ENCODE measurements at regions not wholly inside any gene's neighbourhood (a gene's known extent, or its start where the extent isn't known, plus 50 kb on each side); places are given as distances from the start of the nearest gene placed in this dataset.

DNA sequence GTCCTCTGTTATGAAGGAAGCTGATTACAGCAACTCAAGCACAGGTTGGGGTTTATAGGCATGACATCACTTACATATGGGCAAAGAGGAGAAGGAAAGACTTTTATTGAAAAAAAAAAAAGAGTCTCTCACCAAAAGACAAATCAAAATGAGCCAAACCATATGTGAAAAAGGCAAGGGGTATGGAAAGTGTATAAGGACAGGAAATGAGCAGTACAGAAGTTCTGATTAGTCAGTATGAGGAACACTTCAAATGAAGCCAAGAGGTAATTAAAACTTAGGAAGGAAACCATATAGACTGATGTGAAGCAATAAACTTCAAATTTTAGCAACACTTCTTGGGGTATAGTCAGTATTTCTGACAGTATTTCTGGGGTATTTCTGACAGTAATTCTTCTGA lies 1372.6 kb downstream of the CDH11 start:
- H3K79me1 ChIP-seq (ENCODE audit: low read depth, low read length), result no peaks in the 10 kb centered on the region

DNA sequence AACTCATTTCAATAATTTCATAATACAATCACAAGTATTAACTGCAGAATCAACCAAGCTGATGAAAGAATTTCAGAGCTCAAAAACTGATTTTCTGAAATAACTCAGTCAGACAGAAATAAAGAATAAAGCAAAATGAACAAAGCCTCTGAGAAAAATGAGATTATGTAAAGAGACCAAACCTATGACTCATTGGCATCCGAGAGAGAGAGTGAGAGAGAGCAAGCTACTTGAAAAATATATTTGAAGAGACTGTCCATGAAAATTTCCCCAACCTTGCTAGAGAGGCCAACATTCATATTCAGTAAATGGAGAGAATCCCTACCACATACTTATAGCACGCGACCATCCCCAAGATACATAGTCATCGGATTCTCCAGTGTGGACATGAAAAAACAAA lies 1376.4 kb downstream of the CDH11 start:
- no peak overlapping the region for H3K4me2 ChIP-seq (ENCODE audit: insufficient read depth, low read length, poor library complexity, severe bottlenecking)
- H3K36me3 ChIP-seq (replicated peaks in 1 of 2; ENCODE audit: control insufficient read depth in 2 of 2, insufficient read depth in 2 of 2, low read length in 2 of 2), result no peaks in the 10 kb centered on the region
- no peak overlapping the region for H3K9ac ChIP-seq (ENCODE audit: low read depth, low read length, poor library complexity)
- H2BK12ac ChIP-seq (ENCODE audit: low read length), result no peak overlapping the region
- H3K4ac ChIP-seq (ENCODE audit: low read length), result no peak overlapping the region
- no peak overlapping the region for H4K91ac ChIP-seq (ENCODE audit: low read depth, low read length, poor library complexity)
- no peak overlapping the region for H2AFZ ChIP-seq (ENCODE audit: low read length)
- no peak overlapping the region for H3K27ac ChIP-seq (replicated peaks; ENCODE audit: low read length)
- H3K14ac ChIP-seq (ENCODE audit: low read length), result no peak overlapping the region
- H3K4me3 ChIP-seq (ENCODE audit: low read length in 2 of 2), result no peak overlapping the region
- H2BK5ac ChIP-seq (ENCODE audit: low read length), result no peak overlapping the region
- H2BK15ac ChIP-seq (ENCODE audit: low read length), result no peak overlapping the region
- H3K23ac ChIP-seq (ENCODE audit: low read depth, low read length, poor library complexity), result no peak overlapping the region
- H3K79me1 ChIP-seq (ENCODE audit: low read depth, low read length), result no peaks in the 10 kb centered on the region
- no CpG with 5 or more reads among the region's 4 CpGs for WGBS, 2 donors (ENCODE audit: extremely low coverage in 2 of 2, insufficient read length in 2 of 2, insufficient replicate concordance in 1 of 2)
- no peak overlapping the region for H2BK120ac ChIP-seq (ENCODE audit: low read depth, low read length)
- H4K8ac ChIP-seq (ENCODE audit: low read depth, low read length), result no peak overlapping the region
- H2AK5ac ChIP-seq (ENCODE audit: low read depth, low read length), result no peak overlapping the region
- no peak overlapping the region for H3K18ac ChIP-seq (ENCODE audit: low read length)
- no peaks in the 10 kb centered on the region for H3K27me3 ChIP-seq (ENCODE audit: control insufficient read depth in 3 of 3, insufficient read depth in 3 of 3, low read depth in 1 of 3, low read length in 3 of 3)
- H3K4me1 ChIP-seq (ENCODE audit: control insufficient read depth in 2 of 2, insufficient read depth in 1 of 2, low read depth in 1 of 2, low read length in 2 of 2), result no peaks in the 10 kb centered on the region
- H3K9me3 ChIP-seq (replicated peaks in 1 of 2; ENCODE audit: control insufficient read depth in 2 of 2, insufficient read depth in 1 of 2, low read depth in 1 of 2, low read length in 2 of 2), result no peaks in the 10 kb centered on the region
- no peak for DNase-seq (ENCODE audit: low spot score)

More for the DNA sequence above, 1372.6 kb downstream of the CDH11 start:
- no peaks in the 10 kb centered on the region for H3K36me3 ChIP-seq (replicated peaks in 1 of 2; ENCODE audit: control insufficient read depth in 2 of 2, insufficient read depth in 2 of 2, low read length in 2 of 2)
- no peak overlapping the region for H2BK5ac ChIP-seq (ENCODE audit: low read length)
- no peaks in the 10 kb centered on the region for H3K9me3 ChIP-seq (replicated peaks in 1 of 2; ENCODE audit: control insufficient read depth in 2 of 2, insufficient read depth in 1 of 2, low read depth in 1 of 2, low read length in 2 of 2)
- no peak overlapping the region for H4K8ac ChIP-seq (ENCODE audit: low read depth, low read length)
- no peaks in the 10 kb centered on the region for H3K4me1 ChIP-seq (ENCODE audit: control insufficient read depth in 2 of 2, insufficient read depth in 1 of 2, low read depth in 1 of 2, low read length in 2 of 2)
- H2AFZ ChIP-seq (ENCODE audit: low read length), result no peak overlapping the region
- H2BK120ac ChIP-seq (ENCODE audit: low read depth, low read length), result no peak overlapping the region
- H2BK15ac ChIP-seq (ENCODE audit: low read length), result no peak overlapping the region
- no peak overlapping the region for H3K9ac ChIP-seq (ENCODE audit: low read depth, low read length, poor library complexity)
- no peaks in the 10 kb centered on the region for H3K27me3 ChIP-seq (ENCODE audit: control insufficient read depth in 3 of 3, insufficient read depth in 3 of 3, low read depth in 1 of 3, low read length in 3 of 3)
- H3K14ac ChIP-seq (ENCODE audit: low read length), result no peak overlapping the region
- no peak overlapping the region for H3K18ac ChIP-seq (ENCODE audit: low read length)
- H3K4me2 ChIP-seq (ENCODE audit: insufficient read depth, low read length, poor library complexity, severe bottlenecking), result no peak overlapping the region
- no peak overlapping the region for H3K4ac ChIP-seq (ENCODE audit: low read length)
- no peak overlapping the region for H2BK12ac ChIP-seq (ENCODE audit: low read length)
- DNase-seq (ENCODE audit: low spot score), result no peak
- H2AK5ac ChIP-seq (ENCODE audit: low read depth, low read length), result no peak overlapping the region
- H3K23ac ChIP-seq (ENCODE audit: low read depth, low read length, poor library complexity), result no peak overlapping the region
- H4K91ac ChIP-seq (ENCODE audit: low read depth, low read length, poor library complexity), result no peak overlapping the region
- H3K4me3 ChIP-seq (ENCODE audit: low read length in 2 of 2), result no peak overlapping the region
- no peak overlapping the region for H3K27ac ChIP-seq (replicated peaks; ENCODE audit: low read length)

- Histone ChIP-seq H3K9me3 (replicated peaks in 1 of 2; ENCODE audit: control insufficient read depth in 2 of 2, insufficient read depth in 1 of 2, low read depth in 1 of 2, low read length in 2 of 2) (no peaks in the 10 kb centered on the region), H3K27ac (replicated peaks; ENCODE audit: low read length) (no peak overlapping the region), H3K79me1 (ENCODE audit: low read depth, low read length) (no peaks in the 10 kb centered on the region), H2AK5ac (ENCODE audit: low read depth, low read length) (peak overlapping the region; percentile 31), H2BK15ac (ENCODE audit: low read length) (peak overlapping the region; percentile 49), H3K18ac (ENCODE audit: low read length) (peak overlapping the region; percentile 68), H3K27me3 (ENCODE audit: control insufficient read depth in 3 of 3, insufficient read depth in 3 of 3, low read depth in 1 of 3, low read length in 3 of 3) (no peaks in the 10 kb centered on the region), H3K9ac (ENCODE audit: low read depth, low read length, poor library complexity) (no peak overlapping the region), H3K4ac (ENCODE audit: low read length) (no peak overlapping the region), H4K91ac (ENCODE audit: low read depth, low read length, poor library complexity) (no peak overlapping the region), H3K23ac (ENCODE audit: low read depth, low read length, poor library complexity) (no peak overlapping the region), H2AFZ (ENCODE audit: low read length) (no peak overlapping the region), H2BK5ac (ENCODE audit: low read length) (no peak overlapping the region), H2BK120ac (ENCODE audit: low read depth, low read length) (no peak overlapping the region), H3K36me3 (replicated peaks in 1 of 2; ENCODE audit: control insufficient read depth in 2 of 2, insufficient read depth in 2 of 2, low read length in 2 of 2) (no peaks in the 10 kb centered on the region), H3K4me3 (ENCODE audit: low read length in 2 of 2) (no peak overlapping the region), H3K4me1 (ENCODE audit: control insufficient read depth in 2 of 2, insufficient read depth in 1 of 2, low read depth in 1 of 2, low read length in 2 of 2) (no peaks in the 10 kb centered on the region), H2BK12ac (ENCODE audit: low read length) (peak overlapping the region; percentile 91), H3K4me2 (ENCODE audit: insufficient read depth, low read length, poor library complexity, severe bottlenecking) (no peak overlapping the region), H3K14ac (ENCODE audit: low read length) (peak overlapping the region; percentile 41), H4K8ac (ENCODE audit: low read depth, low read length) (no peak overlapping the region)
- WGBS, 2 donors (ENCODE audit: extremely low coverage in 2 of 2, insufficient read length in 2 of 2, insufficient replicate concordance in 1 of 2), result no CpG with 5 or more reads among the region's 13 CpGs
- DNase-seq (ENCODE audit: low spot score), result no peak
These were observed 1377.6 kb downstream of the CDH11 start for GRCh38 chr16:63744077-63744874.

- H3K27ac ChIP-seq (replicated peaks; ENCODE audit: low read length), result no peak overlapping the region
- H3K4me1 ChIP-seq (ENCODE audit: control insufficient read depth in 2 of 2, insufficient read depth in 1 of 2, low read depth in 1 of 2, low read length in 2 of 2), result no peaks in the 10 kb centered on the region
- no peak overlapping the region for H3K4me3 ChIP-seq (ENCODE audit: low read length in 2 of 2)
- H2AK5ac ChIP-seq (ENCODE audit: low read depth, low read length), result no peak overlapping the region
- H2BK15ac ChIP-seq (ENCODE audit: low read length), result no peak overlapping the region
- no peak overlapping the region for H2AFZ ChIP-seq (ENCODE audit: low read length)
- no peak overlapping the region for H3K14ac ChIP-seq (ENCODE audit: low read length)
- no peak overlapping the region for H3K4me2 ChIP-seq (ENCODE audit: insufficient read depth, low read length, poor library complexity, severe bottlenecking)
- H2BK120ac ChIP-seq (ENCODE audit: low read depth, low read length), result no peak overlapping the region
- H2BK12ac ChIP-seq (ENCODE audit: low read length), result no peak overlapping the region
- H2BK5ac ChIP-seq (ENCODE audit: low read length), result no peak overlapping the region
- no peaks in the 10 kb centered on the region for H3K79me1 ChIP-seq (ENCODE audit: low read depth, low read length)
- no peaks in the 10 kb centered on the region for H3K9me3 ChIP-seq (replicated peaks in 1 of 2; ENCODE audit: control insufficient read depth in 2 of 2, insufficient read depth in 1 of 2, low read depth in 1 of 2, low read length in 2 of 2)
- H4K91ac ChIP-seq (ENCODE audit: low read depth, low read length, poor library complexity), result no peak overlapping the region
- H3K9ac ChIP-seq (ENCODE audit: low read depth, low read length, poor library complexity), result no peak overlapping the region
- no peak overlapping the region for H4K8ac ChIP-seq (ENCODE audit: low read depth, low read length)
- no peak for DNase-seq (ENCODE audit: low spot score)
- no peak overlapping the region for H3K4ac ChIP-seq (ENCODE audit: low read length)
- H3K23ac ChIP-seq (ENCODE audit: low read depth, low read length, poor library complexity), result no peak overlapping the region
- H3K27me3 ChIP-seq (ENCODE audit: control insufficient read depth in 3 of 3, insufficient read depth in 3 of 3, low read depth in 1 of 3, low read length in 3 of 3), result no peaks in the 10 kb centered on the region
- no peak overlapping the region for H3K18ac ChIP-seq (ENCODE audit: low read length)
- no peaks in the 10 kb centered on the region for H3K36me3 ChIP-seq (replicated peaks in 1 of 2; ENCODE audit: control insufficient read depth in 2 of 2, insufficient read depth in 2 of 2, low read length in 2 of 2)
These were observed 1379.7 kb downstream of the CDH11 start for GRCh38 chr16:63742150-63742549.
